ENCODE measurements at regions not wholly inside any gene's neighbourhood (a gene's known extent, or its start where the extent isn't known, plus 50 kb on each side); places are given as distances from the start of the nearest gene placed in this dataset.
"Not testable (repeated sequence)": the region's sequence is repeated elsewhere in the genome, so short reads cannot be mapped to it uniquely, and the experiment has no call there.

DNA sequence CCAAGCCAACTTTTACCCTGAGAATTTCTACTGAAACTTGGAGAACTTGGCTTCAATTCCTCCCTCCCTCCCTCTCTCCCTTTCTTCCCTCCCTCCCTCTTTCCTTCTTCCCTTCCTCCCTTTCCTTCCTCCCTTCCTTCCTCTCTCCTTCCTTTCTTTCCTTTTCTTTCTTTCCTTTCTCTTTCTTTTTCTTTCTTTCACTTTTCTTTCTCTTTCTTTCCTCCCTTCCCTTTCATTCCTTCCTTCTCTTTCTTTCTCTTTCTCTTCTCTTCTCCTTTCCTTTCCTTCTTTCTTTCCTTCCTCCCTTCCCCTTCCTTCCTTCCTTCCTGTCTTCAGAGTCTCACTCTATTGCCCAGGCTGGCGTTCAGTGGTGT is 268.1 kb upstream of the SDK2 start:
- H3K4me3 ChIP-seq = no peak overlapping the region
- TF ChIP-seq, protein P1, sequence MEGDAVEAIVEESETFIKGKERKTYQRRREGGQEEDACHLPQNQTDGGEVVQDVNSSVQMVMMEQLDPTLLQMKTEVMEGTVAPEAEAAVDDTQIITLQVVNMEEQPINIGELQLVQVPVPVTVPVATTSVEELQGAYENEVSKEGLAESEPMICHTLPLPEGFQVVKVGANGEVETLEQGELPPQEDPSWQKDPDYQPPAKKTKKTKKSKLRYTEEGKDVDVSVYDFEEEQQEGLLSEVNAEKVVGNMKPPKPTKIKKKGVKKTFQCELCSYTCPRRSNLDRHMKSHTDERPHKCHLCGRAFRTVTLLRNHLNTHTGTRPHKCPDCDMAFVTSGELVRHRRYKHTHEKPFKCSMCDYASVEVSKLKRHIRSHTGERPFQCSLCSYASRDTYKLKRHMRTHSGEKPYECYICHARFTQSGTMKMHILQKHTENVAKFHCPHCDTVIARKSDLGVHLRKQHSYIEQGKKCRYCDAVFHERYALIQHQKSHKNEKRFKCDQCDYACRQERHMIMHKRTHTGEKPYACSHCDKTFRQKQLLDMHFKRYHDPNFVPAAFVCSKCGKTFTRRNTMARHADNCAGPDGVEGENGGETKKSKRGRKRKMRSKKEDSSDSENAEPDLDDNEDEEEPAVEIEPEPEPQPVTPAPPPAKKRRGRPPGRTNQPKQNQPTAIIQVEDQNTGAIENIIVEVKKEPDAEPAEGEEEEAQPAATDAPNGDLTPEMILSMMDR (IDR thresholded peaks at IDR 0.05) = no peak
- DNase-seq (ENCODE audit: low spot score in 2 of 2) = no peak
- H3K27ac ChIP-seq = no peak overlapping the region
- H3K36me3 ChIP-seq = no peaks in the 10 kb centered on the region
- no peaks in the 10 kb centered on the region for H3K4me1 ChIP-seq
- no peaks in the 10 kb centered on the region for H3K9me3 ChIP-seq
- intact Hi-C loops (cut with DNase I) = no loop called here
- H3K27me3 ChIP-seq = no peaks in the 10 kb centered on the region

DNA sequence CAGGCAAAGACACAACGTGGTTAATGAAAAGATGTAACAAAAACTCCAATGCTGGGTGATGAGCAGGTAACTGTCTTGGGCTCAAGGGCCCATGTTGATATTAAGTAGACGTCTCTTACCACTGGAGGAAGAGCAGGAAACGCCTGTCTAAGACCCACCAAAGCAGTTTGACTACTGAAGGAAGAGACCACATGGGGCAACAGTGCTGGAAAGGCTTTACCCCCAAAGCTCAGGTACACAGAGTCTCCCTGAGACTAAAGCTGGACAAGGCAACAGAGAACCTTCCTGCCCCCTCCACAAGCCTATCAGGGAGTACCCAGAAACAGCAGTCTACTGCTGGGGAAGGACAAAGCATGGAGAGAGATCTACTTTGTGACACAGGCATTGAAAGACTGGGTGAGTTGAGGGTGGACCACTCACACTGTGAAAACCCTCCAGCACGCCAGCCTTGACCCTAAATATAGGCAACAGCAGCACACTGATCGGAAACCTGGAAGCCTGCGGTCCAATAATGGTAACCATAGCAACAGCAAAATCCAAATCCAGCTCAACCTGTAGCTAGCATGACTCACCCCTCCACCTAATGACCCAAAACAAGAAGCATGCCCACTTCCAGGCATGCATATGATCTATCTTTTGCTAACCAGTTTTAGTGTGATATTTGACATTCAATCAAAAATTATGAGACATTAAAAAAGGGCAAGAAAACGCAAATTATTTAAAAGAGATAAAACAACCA is 270.5 kb upstream of the SDK2 start:
- Histone ChIP-seq H3K9me3 (no peaks in the 10 kb centered on the region), H3K27me3 (no peaks in the 10 kb centered on the region), H3K4me1 (no peaks in the 10 kb centered on the region), H3K27ac (no peak overlapping the region), H3K4me3 (no peak overlapping the region), H3K36me3 (no peaks in the 10 kb centered on the region)
- TF ChIP-seq, protein P1 (IDR thresholded peaks at IDR 0.05) = no peak
- intact Hi-C loops (cut with DNase I) = no loop called here
- DNase-seq (ENCODE audit: low spot score in 2 of 2) = no peak

DNA sequence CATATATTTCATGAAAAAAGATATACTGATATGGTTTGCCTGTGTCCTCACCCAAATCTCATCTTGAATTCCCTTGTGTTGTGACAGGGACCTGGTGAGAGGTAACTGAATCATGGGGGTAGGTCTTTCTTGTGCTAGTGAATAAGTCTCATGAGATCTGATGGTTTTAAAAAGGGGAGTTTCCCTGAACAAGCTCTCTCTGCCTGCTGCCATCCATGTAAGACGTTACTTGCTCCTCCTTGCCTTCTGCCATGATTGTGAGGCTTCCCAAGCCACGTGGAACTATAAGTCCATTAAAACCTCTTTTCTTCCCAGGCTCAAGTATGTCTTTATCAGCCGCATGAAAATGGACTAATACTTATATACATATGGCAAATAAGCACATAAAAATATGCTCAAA is 274.8 kb upstream of the SDK2 start:
- intact Hi-C loops (cut with DNase I); DNase-seq (ENCODE audit: low spot score in 2 of 2); H3K27me3 ChIP-seq; H3K4me3 ChIP-seq; H3K4me1 ChIP-seq; H3K36me3 ChIP-seq; H3K27ac ChIP-seq: not testable (repeated sequence)
- peaks cover 0 to 13% of the 10 kb centered on the region in 2 donors for H3K9me3 ChIP-seq

DNA sequence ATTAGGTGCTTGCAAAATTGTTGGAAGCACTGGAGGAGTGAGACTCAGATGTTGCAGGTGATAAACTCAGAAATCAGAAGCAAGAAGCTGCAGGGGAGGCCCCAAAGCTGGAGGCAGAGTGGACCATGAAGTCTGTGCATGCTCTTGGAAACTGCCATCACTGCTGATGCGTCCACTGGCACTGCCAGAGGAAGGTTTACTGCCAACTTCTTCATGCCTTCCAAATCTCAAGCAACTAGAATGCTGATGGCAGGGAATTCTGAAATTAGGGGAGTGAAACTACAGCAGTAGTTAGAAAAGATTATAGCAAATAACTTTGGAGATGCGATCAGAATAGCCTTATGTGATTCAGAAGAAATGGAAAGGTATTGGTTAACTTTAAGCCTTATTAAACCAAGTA is 277.1 kb upstream of the SDK2 start:
- H3K36me3 ChIP-seq = no peaks in the 10 kb centered on the region
- no peaks in the 10 kb centered on the region for H3K4me1 ChIP-seq
- TF ChIP-seq, protein P1 (IDR thresholded peaks at IDR 0.05) = no peak
- H3K4me3 ChIP-seq = no peak overlapping the region
- peaks cover 0 to 13% of the 10 kb centered on the region in 2 donors for H3K9me3 ChIP-seq
- intact Hi-C loops (cut with DNase I) = no loop called here
- no peaks in the 10 kb centered on the region for H3K27me3 ChIP-seq
- H3K27ac ChIP-seq = no peak overlapping the region
- no peak for DNase-seq (ENCODE audit: low spot score in 2 of 2)

DNA sequence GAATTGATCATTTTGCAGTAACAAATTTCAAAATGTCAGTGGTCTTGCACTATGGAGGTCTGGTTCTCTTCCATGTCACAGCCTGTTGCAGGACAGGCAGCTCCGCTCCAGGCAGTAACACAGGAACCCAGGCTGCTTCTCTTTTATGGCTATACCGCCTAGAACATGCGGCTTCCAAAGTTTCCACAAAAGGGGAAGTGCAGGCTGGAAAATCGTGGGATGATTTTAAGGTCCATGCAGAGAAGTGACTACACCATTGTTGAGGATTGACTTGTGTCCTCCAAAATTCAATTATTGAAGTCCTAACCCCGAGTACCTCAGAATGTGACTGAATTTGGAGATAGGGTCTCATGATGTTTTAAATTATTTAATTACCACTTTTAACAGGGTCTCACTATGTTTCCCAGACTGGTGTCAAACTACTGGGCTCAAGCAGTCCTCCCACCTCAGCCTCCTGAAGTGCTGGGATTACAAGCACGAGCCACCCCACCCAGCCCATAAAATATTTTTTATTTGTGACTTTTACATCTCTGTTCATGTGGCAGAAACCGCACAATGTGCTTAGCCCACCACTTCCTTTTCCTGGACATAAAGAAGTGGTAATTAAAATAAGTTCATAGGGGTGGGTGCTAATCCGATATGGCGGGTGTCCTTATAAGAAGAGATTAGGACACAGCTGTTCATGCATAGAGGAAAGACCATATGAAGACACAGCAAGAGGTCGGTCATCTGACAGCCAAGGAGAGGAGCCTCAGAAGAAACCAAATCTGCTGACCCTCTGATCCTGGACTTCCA is 279.2 kb upstream of the RPL38 start:
- Histone ChIP-seq H3K36me3 (no peaks in the 10 kb centered on the region), H3K27me3 (no peaks in the 10 kb centered on the region), H3K4me1 (no peaks in the 10 kb centered on the region), H3K27ac (no peak overlapping the region), H3K4me3 (no peak overlapping the region), H3K9me3 (peaks cover 0 to 15% of the 10 kb centered on the region in 2 donors)
- intact Hi-C loops (cut with DNase I) = no loop called here
- no peak for DNase-seq (ENCODE audit: low spot score in 2 of 2)
- TF ChIP-seq, protein P1 (IDR thresholded peaks at IDR 0.05) = no peak

DNA sequence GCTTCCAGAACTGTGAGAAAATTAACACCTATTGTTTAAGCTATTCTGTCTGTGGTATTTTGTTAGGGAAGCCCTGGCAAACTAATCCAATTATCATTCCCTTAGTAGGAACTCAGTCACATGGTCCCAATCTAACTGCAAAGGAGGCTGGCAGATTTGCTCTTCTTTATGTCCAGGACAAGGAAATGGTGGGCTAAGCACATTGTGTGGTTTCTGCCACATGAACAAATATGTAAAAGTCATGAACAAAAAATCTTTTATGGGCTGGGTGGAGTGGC is 278.6 kb upstream of the RPL38 start:
- intact Hi-C loops (cut with DNase I) = no loop called here
- Histone ChIP-seq H3K36me3 (no peaks in the 10 kb centered on the region), H3K27me3 (no peaks in the 10 kb centered on the region), H3K4me1 (no peaks in the 10 kb centered on the region), H3K27ac (no peak overlapping the region), H3K4me3 (no peak overlapping the region), H3K9me3 (peaks cover 0 to 15% of the 10 kb centered on the region in 2 donors)
- DNase-seq (ENCODE audit: low spot score in 2 of 2) = no peak
- TF ChIP-seq, protein P1 (IDR thresholded peaks at IDR 0.05) = no peak
